MM.1S (cell line): ENCODE measurements at regions not wholly inside any gene's neighbourhood (a gene's known extent, or its start where the extent isn't known, plus 50 kb on each side); places are given as distances from the start of the nearest gene placed in this dataset.

Experiments used
- CTCF ChIP-seq: fragments of 300-600 bp; sonication (generic); IDR thresholded peaks from 2 replicates; pipeline ENCODE4 v1.5.1; 2016; ENCODE audit warnings: antibody characterized with exemption, low read length, mixed read lengths
- EZH2phosphoT487 ChIP-seq: fragments of 300-600 bp; sonication (generic); IDR thresholded peaks from 2 replicates; pipeline ENCODE4 v1.6.1; 2018; ENCODE audit warnings: antibody characterized with exemption, low read length

DNA sequence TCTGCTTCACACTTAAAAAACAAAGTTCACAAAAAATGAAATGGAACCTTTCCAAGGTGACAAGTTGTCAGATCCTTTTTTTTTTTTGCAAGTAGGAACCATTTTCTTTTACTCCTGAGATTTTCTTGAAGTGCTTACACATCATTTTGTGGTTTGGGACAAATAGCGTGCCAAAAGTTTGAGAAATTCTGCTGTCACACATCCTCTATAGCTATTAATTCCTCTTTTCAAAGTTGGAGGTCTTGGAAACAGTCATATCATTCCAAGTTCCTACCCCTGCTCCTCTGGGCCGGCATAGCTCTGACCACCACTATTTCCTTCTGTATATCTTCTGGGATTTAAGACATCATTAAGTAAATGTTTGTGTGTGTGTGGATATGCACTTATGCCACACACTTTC is 421.6 kb upstream of the SLC10A2 start:
- no peak for TF ChIP-seq EZH2phosphoT487
- TF ChIP-seq CTCF, result no peak
